Fibroblast of mammary gland (primary cell): ENCODE measurements at regions not wholly inside any gene's neighbourhood (a gene's known extent, or its start where the extent isn't known, plus 50 kb on each side); places are given as distances from the start of the nearest gene placed in this dataset.
A peak's percentile ranks its signal among the peaks of the same experiment; 100 is the strongest.
"Not testable (repeated sequence)": the region's sequence is repeated elsewhere in the genome, so short reads cannot be mapped to it uniquely, and the experiment has no call there.

ENCODE experiments used
- DNase-seq: peaks from one replicate; pipeline ENCODE4 v3.0.0-alpha.2; 2010; ENCODE audit warnings: low read depth
- H3K4me3 ChIP-seq: 2 replicates; pipeline ENCODE4 v1.5.1; 2011; ENCODE audit warnings: low read depth, mild to moderate bottlenecking, low read length, moderate library complexity; ENCODE audit not compliant: control insufficient read depth
- TF ChIP-seq, protein P1 (sequence below): conservative IDR thresholded peaks from 2 replicates; pipeline ENCODE4 v1.5.1; 2011; ENCODE audit warnings: low read depth, low read length, inconsistent platforms; ENCODE audit not compliant: control insufficient read depth, insufficient read depth

DNA sequence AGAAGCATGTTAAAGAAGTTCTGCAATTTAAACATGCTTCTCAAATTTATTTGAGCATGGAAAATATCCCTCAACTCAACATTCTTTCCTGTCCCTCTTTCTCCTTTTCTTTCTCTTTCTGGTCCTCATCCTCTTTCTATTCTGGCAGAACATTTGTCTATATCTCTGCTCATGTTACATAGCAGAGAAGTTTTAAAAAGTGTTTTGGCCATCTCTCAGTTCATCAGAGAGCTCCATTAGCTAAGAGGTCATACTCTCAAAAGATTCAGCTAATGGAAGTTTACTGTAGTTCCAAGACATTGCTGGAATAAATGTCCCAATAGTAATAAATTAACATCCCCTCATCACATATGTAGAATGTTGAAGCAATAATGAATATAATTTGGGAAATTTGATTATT, 53.5 kb downstream of the XCL2 start:
- TF ChIP-seq, protein P1, sequence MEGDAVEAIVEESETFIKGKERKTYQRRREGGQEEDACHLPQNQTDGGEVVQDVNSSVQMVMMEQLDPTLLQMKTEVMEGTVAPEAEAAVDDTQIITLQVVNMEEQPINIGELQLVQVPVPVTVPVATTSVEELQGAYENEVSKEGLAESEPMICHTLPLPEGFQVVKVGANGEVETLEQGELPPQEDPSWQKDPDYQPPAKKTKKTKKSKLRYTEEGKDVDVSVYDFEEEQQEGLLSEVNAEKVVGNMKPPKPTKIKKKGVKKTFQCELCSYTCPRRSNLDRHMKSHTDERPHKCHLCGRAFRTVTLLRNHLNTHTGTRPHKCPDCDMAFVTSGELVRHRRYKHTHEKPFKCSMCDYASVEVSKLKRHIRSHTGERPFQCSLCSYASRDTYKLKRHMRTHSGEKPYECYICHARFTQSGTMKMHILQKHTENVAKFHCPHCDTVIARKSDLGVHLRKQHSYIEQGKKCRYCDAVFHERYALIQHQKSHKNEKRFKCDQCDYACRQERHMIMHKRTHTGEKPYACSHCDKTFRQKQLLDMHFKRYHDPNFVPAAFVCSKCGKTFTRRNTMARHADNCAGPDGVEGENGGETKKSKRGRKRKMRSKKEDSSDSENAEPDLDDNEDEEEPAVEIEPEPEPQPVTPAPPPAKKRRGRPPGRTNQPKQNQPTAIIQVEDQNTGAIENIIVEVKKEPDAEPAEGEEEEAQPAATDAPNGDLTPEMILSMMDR: no peak
- no peak overlapping the region for H3K4me3 ChIP-seq
- no peak for DNase-seq

GRCh38 chr1:168488138-168488537, 55.7 kb downstream of the XCL2 start:
- peak; percentile 95 for DNase-seq
- no peak overlapping the region for H3K4me3 ChIP-seq
- TF ChIP-seq, protein P1: no peak

- not testable (repeated sequence) for H3K4me3 ChIP-seq, DNase-seq
Observed at GRCh38 chr1:168486820-168487219, 57.0 kb downstream of the XCL2 start.

DNA sequence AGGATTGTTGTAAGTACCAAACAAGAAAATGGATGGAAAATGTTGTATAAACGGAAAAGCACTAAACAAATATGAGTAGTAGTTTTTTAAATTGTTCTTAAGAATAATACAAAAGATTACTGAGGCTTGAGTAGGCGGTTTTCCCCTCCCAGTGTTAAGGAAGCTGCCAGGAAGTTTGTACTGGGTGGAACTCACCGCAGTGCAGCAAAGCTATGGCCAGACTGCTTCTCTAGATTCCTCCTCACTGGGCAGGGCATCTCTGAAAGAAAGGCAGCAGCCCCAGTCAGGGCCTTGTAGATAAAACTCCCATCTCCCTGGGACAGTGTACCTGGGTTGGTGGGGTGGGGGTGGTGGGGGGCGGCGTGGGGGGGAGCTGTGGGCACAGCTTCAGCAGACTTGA, 58.7 kb downstream of the XCL2 start:
- TF ChIP-seq, protein P1: no peak
- DNase-seq: peak; percentile 68
- H3K4me3 ChIP-seq: no peak overlapping the region

GRCh38 chr1:168484083-168484482, 59.7 kb downstream of the XCL2 start:
- TF ChIP-seq, protein P1: no peak
- H3K4me3 ChIP-seq: no peak overlapping the region
- DNase-seq: no peak

DNA sequence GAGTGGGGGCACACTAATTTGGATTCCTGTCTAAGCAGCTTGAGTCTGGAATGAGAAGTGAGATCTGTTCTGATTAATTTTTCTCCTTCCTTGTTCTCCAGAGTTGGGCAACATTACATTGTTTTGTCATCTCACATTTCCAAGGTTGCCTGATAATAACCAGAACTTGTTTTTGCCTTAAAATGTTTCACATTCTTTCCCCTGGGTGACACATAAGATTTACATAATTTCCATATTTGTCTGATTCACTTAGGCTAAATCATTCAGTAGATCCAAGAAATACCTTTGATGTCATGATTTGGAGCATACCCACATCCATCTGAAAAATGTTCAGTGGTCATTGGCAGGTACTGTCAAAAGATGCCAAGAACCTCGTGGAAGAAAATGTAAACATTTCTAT, 60.3 kb downstream of the XCL2 start:
- TF ChIP-seq, protein P1: no peak
- H3K4me3 ChIP-seq: no peak overlapping the region
- DNase-seq: peak; percentile 88

DNA sequence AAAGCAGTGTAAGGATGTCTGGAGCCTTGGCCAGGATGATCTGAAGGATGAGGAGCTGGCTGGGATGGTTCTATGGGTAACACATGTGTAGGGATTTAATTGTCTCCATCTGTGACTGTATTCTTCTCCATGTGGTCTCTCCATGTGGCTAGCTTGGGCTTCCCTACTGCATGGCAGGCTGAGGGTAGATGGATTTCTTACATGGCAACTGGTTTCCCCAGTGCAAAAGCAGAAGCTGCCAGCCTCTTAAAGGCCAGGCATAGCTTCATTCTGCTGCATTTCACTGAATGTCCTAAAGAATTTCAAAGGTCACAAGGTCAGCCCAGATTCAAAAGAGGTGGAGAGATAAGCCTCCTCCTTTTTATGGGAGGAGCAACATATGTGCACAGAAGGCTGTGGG, 61.7 kb downstream of the XCL2 start:
- no peak overlapping the region for H3K4me3 ChIP-seq
- peak; percentile 59 for DNase-seq
- TF ChIP-seq, protein P1: no peak
